SW 1271 (cell line): ENCODE measurements at regions not wholly inside any gene's neighbourhood (a gene's known extent, or its start where the extent isn't known, plus 50 kb on each side); places are given as distances from the start of the nearest gene placed in this dataset.
"Not testable (repeated sequence)": the region's sequence is repeated elsewhere in the genome, so short reads cannot be mapped to it uniquely, and the experiment has no call there.

Source experiments
- DNase-seq, 2 experiments: peaks; one replicate each; lab custom pipeline; 2025; lab: John Stamatoyannopoulos, UW

DNA sequence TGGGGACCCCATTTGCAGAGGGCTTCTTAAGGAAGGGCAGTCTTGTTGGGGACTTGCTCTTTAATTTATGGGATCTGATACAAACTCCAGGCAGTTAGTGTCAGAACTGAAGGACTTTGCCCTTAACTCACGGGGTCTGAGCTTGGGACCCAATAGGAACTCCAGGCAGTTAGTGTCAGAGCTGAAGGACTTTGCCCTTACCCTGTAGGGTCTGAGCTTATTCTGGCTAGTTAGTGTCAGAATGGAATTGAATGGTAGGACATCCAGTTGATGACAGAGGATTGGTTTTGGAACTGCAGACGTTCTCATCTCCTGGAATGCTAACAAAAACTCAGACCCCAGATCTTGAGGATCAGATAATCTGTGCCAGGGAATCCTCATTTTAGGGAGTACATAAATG is 256.9 kb upstream of the COPS8 start:
- no peak for DNase-seq

DNA sequence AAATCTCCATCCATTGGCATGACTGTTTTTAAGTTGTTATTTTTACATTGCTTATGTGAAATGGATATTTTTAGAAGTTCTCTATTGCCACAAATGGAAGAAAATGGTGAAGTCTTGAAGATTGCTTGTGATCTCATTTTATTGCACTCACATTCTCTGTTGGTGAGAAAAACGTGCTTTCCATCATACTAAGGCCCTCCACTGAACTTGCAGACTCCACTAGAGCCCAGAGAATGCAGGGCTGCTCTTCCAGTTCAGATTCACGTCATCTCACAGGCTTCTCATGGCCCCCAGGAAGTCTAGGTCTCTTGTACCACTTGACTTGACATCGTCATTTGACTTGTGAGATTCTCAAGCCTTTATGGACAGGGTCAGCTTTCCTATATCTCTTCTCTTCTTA is 254.8 kb upstream of the COPS8 start:
- no peak for DNase-seq

GRCh38 chr2:236831698-236832097 is 254.0 kb upstream of the COPS8 start:
- DNase-seq = no peak

DNA sequence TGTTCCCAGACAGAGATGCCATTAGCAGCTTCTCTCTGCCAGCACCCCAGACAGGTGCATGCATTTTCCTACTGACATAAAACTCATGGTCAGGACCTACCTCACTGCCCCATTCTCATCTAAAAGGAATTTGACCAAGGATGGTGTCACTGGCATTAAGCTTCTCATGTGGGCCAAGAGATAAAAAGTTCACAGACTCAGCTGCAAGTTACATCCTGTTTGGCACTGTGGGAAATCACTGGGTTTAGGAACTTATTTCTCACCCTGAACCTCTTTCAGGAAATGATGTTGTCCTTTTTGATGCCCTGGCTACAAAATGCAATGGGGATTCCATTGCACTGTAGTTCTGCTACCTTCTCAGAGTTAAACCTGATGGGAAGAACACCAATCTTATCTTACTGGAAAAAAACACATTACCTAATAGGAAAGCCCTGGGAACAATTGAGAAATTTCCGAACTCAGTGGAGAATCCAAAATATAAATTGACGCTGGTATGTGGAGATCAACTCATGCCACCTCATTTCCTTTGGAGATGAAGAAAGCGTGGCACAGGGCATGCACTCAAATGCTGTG is 252.1 kb upstream of the COPS8 start:
- DNase-seq = no peak

DNA sequence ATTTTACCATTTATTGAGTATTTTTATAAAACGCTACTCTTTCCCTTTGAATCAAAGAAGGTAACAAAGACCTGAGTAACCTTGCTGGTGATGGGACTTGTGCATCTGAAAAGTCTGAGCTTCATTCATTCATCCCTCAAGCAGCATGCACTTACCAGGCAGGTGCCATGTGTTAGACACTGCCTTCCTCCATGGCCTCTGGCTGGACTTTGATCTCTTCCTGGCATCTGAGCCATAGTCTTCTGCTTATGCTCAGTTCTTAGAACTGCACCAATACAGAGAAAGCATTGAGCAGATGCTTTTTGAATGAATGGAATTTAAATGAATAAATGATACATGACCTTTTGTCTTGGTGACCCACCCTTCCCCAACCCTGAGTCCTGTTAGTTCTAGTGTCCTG is 251.4 kb upstream of the COPS8 start:
- no peak for DNase-seq

DNA sequence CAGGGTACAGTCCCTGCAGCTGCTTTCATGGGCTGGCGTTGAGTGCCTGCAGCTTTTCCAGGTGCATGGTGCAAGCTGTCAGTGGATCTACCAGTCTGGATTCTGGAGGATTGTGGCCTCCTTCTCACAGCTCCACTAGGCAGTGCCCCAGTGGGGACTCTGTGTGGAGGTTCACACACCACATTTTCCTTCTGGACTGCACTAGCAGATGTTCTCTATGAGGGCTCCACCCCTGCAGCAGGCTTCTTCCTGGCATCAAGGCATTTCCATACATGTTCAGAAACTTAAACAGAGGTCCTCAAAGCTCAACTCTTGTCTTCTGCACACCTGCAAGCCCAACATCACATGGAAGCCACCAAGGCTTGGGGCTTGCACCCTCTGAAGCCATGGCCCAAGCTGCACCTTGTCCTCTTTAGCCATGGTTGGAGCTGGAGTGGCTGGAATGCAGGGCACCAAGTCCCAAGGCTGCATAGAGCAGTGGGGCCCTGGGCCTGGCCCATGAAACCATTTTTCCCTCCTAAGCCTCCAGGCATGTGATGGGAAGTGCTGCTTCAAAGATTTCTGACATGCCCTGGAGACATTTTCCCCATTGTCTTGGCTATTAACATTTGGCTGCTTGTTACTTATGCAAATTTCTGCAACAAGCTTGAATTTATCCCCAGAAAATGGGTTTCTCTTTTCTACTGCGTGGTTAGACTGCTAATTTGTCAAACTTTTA is 250.2 kb upstream of the COPS8 start:
- no peak for DNase-seq

DNA sequence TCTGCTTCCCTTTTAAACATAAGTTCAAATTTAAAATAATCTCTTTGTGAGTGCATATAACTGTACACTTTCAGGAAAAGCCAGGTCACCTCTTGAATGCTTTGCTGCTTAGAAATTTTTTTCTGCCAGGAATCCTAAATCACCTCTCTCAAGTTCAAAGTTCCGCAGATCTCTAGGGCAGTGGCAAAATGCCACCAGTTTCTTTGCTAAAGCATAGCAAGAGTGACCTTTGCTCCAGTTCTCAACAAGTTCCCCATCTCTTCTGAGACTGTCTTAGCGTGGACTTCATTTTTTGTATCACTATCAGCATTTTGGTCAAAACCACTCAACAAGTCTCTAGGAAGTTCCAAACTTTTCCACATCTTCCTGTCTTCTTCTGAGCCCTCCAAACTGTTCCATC is 249.7 kb upstream of the COPS8 start:
- not testable (repeated sequence) for DNase-seq

DNA sequence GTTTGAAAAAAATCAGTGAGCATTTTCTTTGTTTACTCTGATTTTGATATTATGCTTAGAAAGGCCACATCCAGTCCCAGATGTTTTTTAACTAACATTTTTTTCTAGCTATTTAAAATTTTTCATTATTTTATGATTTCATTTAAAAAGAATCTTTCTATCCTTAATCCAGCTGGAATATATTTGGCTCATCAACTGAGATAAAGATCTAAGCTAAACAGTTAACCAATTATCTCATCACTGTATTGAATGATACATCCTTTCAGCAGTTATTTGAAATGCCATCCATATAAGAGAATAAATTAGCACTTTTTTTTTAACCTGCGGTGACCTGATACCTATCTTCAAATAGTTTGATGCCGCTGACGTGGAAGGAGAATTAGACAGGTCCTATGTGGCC is 245.5 kb upstream of the COPS8 start:
- no peak for DNase-seq

GRCh38 chr2:236840857-236841256 is 244.8 kb upstream of the COPS8 start:
- no peak for DNase-seq

GRCh38 chr2:236841389-236841788 is 244.3 kb upstream of the COPS8 start:
- DNase-seq = no peak

DNA sequence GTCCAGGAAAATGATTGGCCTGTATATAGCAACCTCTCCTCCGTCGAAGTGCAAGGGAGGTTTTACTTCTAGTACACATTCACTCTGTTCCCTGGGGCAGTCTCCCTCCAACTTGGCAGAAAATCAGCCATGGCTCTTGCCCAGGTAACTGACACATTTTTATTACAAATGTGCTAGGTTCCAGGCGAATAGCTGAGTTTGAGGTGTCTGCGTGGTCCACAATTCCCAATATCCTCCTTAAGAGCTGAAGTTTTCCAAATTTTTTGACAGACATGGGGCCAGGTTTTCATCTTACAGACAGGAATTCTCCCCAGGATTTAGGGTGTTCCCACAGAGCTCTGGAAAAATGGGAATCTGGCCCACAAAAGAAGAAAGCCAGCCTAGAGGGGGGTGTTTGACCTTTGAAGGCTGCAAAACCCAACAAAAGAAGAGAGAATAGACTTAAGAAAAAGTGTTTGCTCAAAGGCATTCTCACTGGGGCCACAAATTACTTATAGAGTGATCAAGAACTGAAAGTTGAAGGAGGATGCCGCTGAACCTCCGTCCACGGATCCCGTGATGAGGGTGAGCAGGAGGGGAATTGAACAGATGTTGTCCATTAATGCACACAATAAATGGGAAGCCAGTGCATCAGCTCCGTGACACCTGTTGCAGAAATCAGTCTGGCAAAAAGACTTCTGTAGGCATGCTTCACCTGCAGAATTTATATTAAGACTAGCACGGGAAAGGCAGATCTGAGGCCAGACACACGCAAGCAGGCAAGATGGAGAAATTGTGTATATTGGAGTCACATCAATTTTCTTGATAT is 242.3 kb upstream of the COPS8 start:
- no peak for DNase-seq

- no peak for DNase-seq
These were observed 241.0 kb upstream of the COPS8 start for GRCh38 chr2:236844711-236845110.

GRCh38 chr2:236847023-236847422 is 238.7 kb upstream of the COPS8 start:
- no peak for DNase-seq

DNA sequence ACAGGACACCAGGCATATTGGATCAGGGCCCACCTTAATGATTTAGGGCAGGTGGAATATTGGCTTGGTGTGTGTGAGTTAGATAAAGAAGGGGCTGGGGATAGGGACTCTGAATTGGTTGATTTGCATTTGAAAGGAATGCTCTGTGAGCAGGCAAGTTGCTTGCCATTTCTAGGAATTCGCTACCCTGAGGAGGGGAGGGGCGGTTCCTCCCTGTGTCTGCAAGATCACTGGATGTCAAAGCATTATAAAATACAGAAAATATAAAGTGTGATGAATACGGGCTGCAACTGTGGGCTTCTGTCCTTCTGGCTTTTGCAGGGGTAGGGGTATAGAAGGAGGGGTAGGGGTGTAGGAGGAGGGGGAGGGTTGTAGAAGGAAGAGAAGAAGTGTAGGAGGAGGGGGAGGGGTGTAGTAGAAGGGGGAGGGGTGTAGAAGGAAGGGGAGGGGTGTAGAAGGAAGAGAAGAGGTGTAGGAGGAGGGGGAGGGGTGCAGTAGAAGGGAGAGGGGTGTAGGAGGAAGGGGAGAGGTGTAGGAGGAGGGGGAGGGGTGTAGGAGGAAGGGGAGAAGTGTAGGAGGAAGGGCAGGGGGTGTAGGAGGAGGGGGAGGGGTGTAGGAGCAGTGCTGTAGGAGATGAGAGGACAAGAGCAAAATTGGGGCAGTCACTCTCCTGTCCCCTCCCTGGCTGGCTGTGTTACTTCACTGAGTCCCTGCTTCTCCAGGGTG is 238.0 kb upstream of the COPS8 start:
- no peak for DNase-seq

- no peak for DNase-seq
These were observed 237.2 kb upstream of the COPS8 start for GRCh38 chr2:236848501-236848900.

DNA sequence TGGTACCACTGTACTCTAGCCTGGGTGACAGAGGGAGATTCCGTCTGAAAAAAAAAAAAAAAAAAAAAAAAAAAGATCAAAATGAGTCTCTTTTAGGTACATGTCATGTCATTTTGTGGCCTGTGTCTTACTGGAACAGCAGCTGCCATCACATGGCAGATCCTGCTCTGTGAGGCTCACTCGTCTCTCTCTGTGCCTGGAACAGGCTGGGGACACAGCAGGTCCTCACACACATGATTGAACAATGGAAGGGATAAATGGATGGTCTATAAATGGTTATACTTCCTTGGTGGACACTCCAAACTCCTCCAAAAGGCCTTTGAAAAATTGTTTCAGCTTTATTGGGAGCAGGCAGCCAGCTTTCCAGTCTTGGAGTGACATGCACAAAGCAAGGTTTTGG is 236.2 kb upstream of the COPS8 start:
- no peak for DNase-seq

DNA sequence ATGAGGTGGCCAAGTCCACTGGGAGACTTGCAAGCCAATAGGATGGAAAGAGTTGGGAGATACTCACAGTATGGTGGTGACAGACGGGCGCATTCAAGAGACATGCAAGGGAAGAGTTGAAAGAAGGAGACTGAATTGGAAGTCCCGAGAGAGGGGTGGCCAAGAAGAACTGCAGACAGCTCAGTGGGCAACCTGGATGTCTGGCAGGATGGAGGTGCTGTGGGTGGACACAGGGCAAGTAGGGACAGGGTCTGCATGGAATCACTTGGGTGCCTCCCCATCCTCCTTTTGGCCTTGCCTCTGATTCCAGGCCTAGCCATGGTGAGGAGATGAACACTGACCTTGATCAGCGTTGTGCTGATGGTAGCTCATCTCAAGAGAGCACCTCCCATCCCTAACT is 235.7 kb upstream of the COPS8 start:
- DNase-seq = no peak

GRCh38 chr2:236851187-236851586 is 234.5 kb upstream of the COPS8 start:
- no peak for DNase-seq

- DNase-seq = no peak
These were observed 233.4 kb upstream of the COPS8 start for GRCh38 chr2:236852100-236852976.

GRCh38 chr2:236852977-236853374 is 232.7 kb upstream of the COPS8 start:
- DNase-seq = no peak

- DNase-seq = no peak
These were observed 232.1 kb upstream of the COPS8 start for GRCh38 chr2:236853585-236854051.
